PC-9 (cell line): ENCODE measurements at regions not wholly inside any gene's neighbourhood (a gene's known extent, or its start where the extent isn't known, plus 50 kb on each side); places are given as distances from the start of the nearest gene placed in this dataset.

Experiments used
- BruUV-seq: library from RNA; stranded (reverse); fragments of 400-500 nt; replicated peaks from 2 replicates; lab custom pipeline; 2021; lab: Mats Ljungman, UMichigan
- CTCF ChIA-PET: fragments of 300-600 bp; sonication (Branson Sonifier 250); formaldehyde crosslinking; loops from one replicate; lab custom pipeline; 2022; ENCODE audit warnings: antibody characterized with exemption; lab: Charles Lee
- POLR2A ChIA-PET: fragments of 300-600 bp; sonication (Branson Sonifier 250); formaldehyde crosslinking; loops from one replicate; lab custom pipeline; 2022; ENCODE audit warnings: antibody characterized with exemption; ENCODE audit not compliant: unreplicated experiment; lab: Charles Lee
- DNase-seq, 2 experiments: peaks; one replicate each; pipeline versions ENCODE4 v3.0.0 to v3.0.0-alpha.2; 2015 to 2022; ENCODE audit warnings: mixed read lengths in 1 of 2
- H2AFZ ChIP-seq: fragments of 200-600 bp; sonication (generic); 2 replicates; pipeline ENCODE4 v1.8.1; 2017; ENCODE audit warnings: antibody characterized with exemption
- H3F3A ChIP-seq: fragments of 200-600 bp; sonication (generic); 2 replicates; pipeline ENCODE4 v1.8.1; 2017; ENCODE audit warnings: antibody characterized with exemption, mild to moderate bottlenecking, low read depth; ENCODE audit not compliant: insufficient read depth
- H3K27ac ChIP-seq: fragments of 200-600 bp; sonication (generic); 2 replicates; pipeline ENCODE4 v1.6.1; 2016; ENCODE audit warnings: mixed run types
- H3K27me3 ChIP-seq: fragments of 200-600 bp; sonication (generic); 2 replicates; pipeline ENCODE4 v1.6.1; 2016; ENCODE audit warnings: low read depth, mixed run types; ENCODE audit not compliant: insufficient read depth
- H3K36me3 ChIP-seq: fragments of 200-600 bp; sonication (generic); 2 replicates; pipeline ENCODE4 v1.6.1; 2016; ENCODE audit warnings: low read depth, mixed run types
- H3K4me1 ChIP-seq: fragments of 200-600 bp; sonication (generic); replicated peaks from 2 replicates; pipeline ENCODE4 v1.6.1; 2016; ENCODE audit warnings: mixed run types; ENCODE audit not compliant: insufficient read depth
- H3K4me2 ChIP-seq: fragments of 200-600 bp; sonication (generic); 2 replicates; pipeline ENCODE4 v1.6.1; 2017; ENCODE audit warnings: mixed run types
- H3K4me3 ChIP-seq: fragments of 200-600 bp; sonication (generic); 2 replicates; pipeline ENCODE4 v1.6.1; 2016; ENCODE audit warnings: mixed run types
- H3K79me2 ChIP-seq: fragments of 200-600 bp; sonication (generic); 2 replicates; pipeline ENCODE4 v1.6.1; 2017; ENCODE audit warnings: low read depth, mixed run types
- H3K9me2 ChIP-seq: fragments of 200-600 bp; sonication (generic); 2 replicates; pipeline ENCODE4 v1.8.1; 2017; ENCODE audit warnings: mild to moderate bottlenecking; ENCODE audit not compliant: insufficient read depth
- H3K9me3 ChIP-seq: fragments of 200-600 bp; sonication (generic); 2 replicates; pipeline ENCODE4 v1.8.1; 2016; ENCODE audit warnings: low read depth; ENCODE audit not compliant: insufficient read depth
- H4K20me1 ChIP-seq: fragments of 200-600 bp; sonication (generic); 2 replicates; pipeline ENCODE4 v1.8.1; 2017; ENCODE audit not compliant: insufficient read depth
- EZH2 ChIP-seq: fragments of 200-600 bp; sonication (generic); IDR thresholded peaks from 2 replicates; pipeline ENCODE4 v1.8.0; 2017; ENCODE audit warnings: antibody characterized with exemption, low read depth
- intact Hi-C: fragments of 100-400 bp; cut with micrococcal nuclease; formaldehyde crosslinking; loops from one replicate; pipeline ENCODE4 v1.10.0; 2022; ENCODE audit not compliant: unreplicated experiment
- TF ChIP-seq, protein P1 (sequence below): fragments of 200-600 bp; sonication (generic); conservative IDR thresholded peaks from 2 replicates; pipeline ENCODE4 v1.6.1; 2017; ENCODE audit warnings: mixed run types, antibody characterized with exemption, mild to moderate bottlenecking, moderate library complexity

DNA sequence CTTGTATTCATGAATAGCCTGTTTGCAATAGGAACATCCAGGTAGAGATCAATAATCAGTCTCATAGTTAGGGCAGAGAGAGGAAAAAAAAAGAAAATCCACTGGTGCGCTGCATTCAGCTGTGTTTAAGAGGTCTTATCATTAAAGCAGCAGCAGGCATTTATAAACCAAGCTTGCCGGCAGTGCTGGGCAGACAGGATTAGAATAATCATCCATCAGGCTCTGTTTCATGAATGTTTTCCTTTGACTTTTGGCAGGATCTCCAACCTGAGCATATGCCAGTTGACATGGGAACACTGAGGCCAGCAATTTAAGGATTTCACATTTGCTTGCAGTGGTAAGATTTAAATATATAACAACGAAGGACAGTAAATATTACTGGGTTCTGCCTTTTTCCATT, 305.2 kb upstream of the SEMA6D start:
- no peaks in the 10 kb centered on the region for H3K9me3 ChIP-seq
- H4K20me1 ChIP-seq: no peaks in the 10 kb centered on the region
- no peaks in the 10 kb centered on the region for H3K9me2 ChIP-seq
- H3K79me2 ChIP-seq: no peaks in the 10 kb centered on the region
- no peak overlapping the region for H3K4me3 ChIP-seq
- POLR2A ChIA-PET: no interaction called here
- DNase-seq: no peak
- no peaks in the 10 kb centered on the region for H3K36me3 ChIP-seq
- no peak for TF ChIP-seq EZH2
- TF ChIP-seq, protein P1, sequence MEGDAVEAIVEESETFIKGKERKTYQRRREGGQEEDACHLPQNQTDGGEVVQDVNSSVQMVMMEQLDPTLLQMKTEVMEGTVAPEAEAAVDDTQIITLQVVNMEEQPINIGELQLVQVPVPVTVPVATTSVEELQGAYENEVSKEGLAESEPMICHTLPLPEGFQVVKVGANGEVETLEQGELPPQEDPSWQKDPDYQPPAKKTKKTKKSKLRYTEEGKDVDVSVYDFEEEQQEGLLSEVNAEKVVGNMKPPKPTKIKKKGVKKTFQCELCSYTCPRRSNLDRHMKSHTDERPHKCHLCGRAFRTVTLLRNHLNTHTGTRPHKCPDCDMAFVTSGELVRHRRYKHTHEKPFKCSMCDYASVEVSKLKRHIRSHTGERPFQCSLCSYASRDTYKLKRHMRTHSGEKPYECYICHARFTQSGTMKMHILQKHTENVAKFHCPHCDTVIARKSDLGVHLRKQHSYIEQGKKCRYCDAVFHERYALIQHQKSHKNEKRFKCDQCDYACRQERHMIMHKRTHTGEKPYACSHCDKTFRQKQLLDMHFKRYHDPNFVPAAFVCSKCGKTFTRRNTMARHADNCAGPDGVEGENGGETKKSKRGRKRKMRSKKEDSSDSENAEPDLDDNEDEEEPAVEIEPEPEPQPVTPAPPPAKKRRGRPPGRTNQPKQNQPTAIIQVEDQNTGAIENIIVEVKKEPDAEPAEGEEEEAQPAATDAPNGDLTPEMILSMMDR: no peak
- no peak overlapping the region for H2AFZ ChIP-seq
- CTCF ChIA-PET: no interaction called here
- intact Hi-C loops: no loop called here
- no peaks in the 10 kb centered on the region for H3K27me3 ChIP-seq
- no TSS peak for BruUV-seq
- H3K27ac ChIP-seq: no peak overlapping the region
- H3K4me1 ChIP-seq: no peaks in the 10 kb centered on the region
- H3K4me2 ChIP-seq: no peak overlapping the region
- no peaks in the 10 kb centered on the region for H3F3A ChIP-seq

DNA sequence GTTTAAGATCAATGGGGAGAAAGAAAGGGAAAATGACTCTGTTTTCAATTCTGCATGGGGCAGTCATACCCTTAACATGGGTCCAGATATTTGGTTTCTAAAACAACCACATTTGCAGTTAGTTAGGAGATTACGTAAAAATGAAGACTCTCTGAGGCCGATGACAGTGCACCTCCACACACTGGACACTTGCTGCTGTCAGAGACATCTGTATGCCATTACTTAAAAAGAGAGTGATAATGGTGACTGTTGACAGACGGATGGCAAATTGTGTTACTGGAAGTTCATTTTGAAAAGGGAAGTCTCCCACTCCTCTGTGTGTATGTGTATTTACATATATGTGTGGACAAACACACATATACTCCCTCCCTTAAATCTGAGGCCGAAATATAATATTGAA, 304.5 kb upstream of the SEMA6D start:
- Histone ChIP-seq H3K4me1 (no peaks in the 10 kb centered on the region), H3K27ac (no peak overlapping the region), H3F3A (no peaks in the 10 kb centered on the region), H2AFZ (no peak overlapping the region), H3K4me3 (no peak overlapping the region), H3K79me2 (no peaks in the 10 kb centered on the region), H3K27me3 (no peaks in the 10 kb centered on the region), H4K20me1 (no peaks in the 10 kb centered on the region), H3K36me3 (no peaks in the 10 kb centered on the region), H3K9me2 (no peaks in the 10 kb centered on the region), H3K4me2 (no peak overlapping the region), H3K9me3 (no peaks in the 10 kb centered on the region)
- POLR2A ChIA-PET: interaction anchor here (0.6 kb wide), 1 partner anchor 18 kb away, joined by 6 read pairs; no protein-coding TSS in a partner anchor
- intact Hi-C loops: no loop called here
- DNase-seq: no peak
- TF ChIP-seq EZH2: no peak
- TF ChIP-seq, protein P1: no peak
- CTCF ChIA-PET: no interaction called here
- no TSS peak for BruUV-seq

DNA sequence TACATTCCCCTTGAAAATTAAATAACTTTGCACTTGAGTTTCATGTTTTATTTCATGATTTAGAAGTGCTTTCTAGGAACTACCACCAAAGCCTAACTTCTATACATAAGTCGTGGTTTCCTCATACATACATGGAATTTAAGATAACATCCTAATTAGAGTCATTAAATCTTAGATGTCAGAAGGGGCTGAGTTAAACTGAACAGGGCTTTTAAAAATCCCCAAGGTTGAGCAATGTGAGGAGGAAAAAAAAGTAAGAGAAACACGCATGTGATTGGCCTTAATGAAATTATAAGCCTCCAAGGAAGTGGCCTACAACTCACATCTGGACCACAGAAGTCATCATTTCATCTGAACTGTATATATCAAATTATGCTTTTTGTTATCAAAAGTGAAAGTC, 303.1 kb upstream of the SEMA6D start:
- Histone ChIP-seq H3K36me3 (no peaks in the 10 kb centered on the region), H3K9me3 (no peaks in the 10 kb centered on the region), H3K4me1 (no peaks in the 10 kb centered on the region), H3K4me3 (no peak overlapping the region), H4K20me1 (no peaks in the 10 kb centered on the region), H3F3A (no peaks in the 10 kb centered on the region), H3K79me2 (no peaks in the 10 kb centered on the region), H2AFZ (no peak overlapping the region), H3K9me2 (no peaks in the 10 kb centered on the region), H3K27ac (no peak overlapping the region), H3K27me3 (no peaks in the 10 kb centered on the region), H3K4me2 (no peak overlapping the region)
- TF ChIP-seq EZH2: no peak
- TF ChIP-seq, protein P1: no peak
- intact Hi-C loops: no loop called here
- CTCF ChIA-PET: no interaction called here
- DNase-seq: no peak
- POLR2A ChIA-PET: no interaction called here
- no TSS peak for BruUV-seq
